Ovary (tissue), 3 donors: ENCODE measurements at regions not wholly inside any gene's neighbourhood (a gene's known extent, or its start where the extent isn't known, plus 50 kb on each side); places are given as distances from the start of the nearest gene placed in this dataset.

Experiments used
- POLR2A ChIP-seq: fragments of 450-650 bp; IDR thresholded peaks from one replicate; pipeline ENCODE4 v1.6.1; 2017; ENCODE audit warnings: antibody characterized with exemption, mild to moderate bottlenecking, moderate library complexity
- TF ChIP-seq, protein P1 (sequence below), 3 donors: fragments of 450-650 bp in 2 of 3; fragments of 200-600 bp in 1 of 3; IDR thresholded peaks; one replicate each; pipeline versions ENCODE4 v1.5.1 to v1.8.0; 2016 to 2022; ENCODE audit warnings: antibody characterized with exemption in 3 of 3, mild to moderate bottlenecking in 1 of 3
- donor health status: DM: no; HTN: no; CAD: no.

DNA sequence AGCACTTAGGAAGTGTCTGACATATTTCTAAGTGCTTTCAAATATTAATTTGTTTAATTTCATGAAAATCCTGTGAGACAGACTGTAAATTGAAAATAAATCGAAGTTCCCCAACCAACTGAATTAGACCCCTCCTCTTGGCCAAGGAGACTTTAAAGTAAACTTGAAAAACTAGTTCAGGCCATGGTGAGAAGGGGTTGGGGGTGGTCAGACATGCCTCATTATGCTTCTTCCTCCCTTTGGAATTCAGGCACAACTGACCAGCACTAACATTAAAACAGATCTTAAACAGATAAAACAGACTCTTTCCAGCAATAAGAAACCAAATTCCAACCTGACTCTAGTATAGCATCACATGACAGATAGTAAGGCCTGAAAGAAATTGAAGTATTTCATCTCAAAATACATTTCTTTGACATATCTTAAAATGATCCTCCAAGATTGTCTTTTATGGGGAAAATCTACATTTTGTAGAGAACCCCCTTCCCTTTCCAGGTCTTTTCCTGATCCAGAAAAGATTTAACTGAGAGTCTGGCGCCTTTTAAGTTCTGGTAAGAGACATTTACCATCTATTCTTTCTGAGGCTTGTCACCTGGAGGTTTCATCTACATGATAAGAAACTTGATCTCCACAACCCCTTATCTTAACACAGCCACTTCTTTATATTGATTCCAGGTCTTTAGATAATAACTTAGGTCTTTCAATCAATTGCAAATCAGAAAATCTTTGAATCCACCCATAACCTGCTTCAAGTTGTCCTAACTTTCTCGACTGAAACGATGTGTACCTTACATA is 336.5 kb downstream of the PCDH20 start:
- no peak for TF ChIP-seq POLR2A
- TF ChIP-seq, protein P1, sequence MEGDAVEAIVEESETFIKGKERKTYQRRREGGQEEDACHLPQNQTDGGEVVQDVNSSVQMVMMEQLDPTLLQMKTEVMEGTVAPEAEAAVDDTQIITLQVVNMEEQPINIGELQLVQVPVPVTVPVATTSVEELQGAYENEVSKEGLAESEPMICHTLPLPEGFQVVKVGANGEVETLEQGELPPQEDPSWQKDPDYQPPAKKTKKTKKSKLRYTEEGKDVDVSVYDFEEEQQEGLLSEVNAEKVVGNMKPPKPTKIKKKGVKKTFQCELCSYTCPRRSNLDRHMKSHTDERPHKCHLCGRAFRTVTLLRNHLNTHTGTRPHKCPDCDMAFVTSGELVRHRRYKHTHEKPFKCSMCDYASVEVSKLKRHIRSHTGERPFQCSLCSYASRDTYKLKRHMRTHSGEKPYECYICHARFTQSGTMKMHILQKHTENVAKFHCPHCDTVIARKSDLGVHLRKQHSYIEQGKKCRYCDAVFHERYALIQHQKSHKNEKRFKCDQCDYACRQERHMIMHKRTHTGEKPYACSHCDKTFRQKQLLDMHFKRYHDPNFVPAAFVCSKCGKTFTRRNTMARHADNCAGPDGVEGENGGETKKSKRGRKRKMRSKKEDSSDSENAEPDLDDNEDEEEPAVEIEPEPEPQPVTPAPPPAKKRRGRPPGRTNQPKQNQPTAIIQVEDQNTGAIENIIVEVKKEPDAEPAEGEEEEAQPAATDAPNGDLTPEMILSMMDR (IDR thresholded peaks at IDR 0.05) = no peak
